22Rv1 (cell line): ENCODE measurements at regions not wholly inside any gene's neighbourhood (a gene's known extent, or its start where the extent isn't known, plus 50 kb on each side); places are given as distances from the start of the nearest gene placed in this dataset.
"Not testable (repeated sequence)": the region's sequence is repeated elsewhere in the genome, so short reads cannot be mapped to it uniquely, and the experiment has no call there.

Experiments used
- CTCF ChIP-seq: fragments of 450-650 bp; IDR thresholded peaks from 2 replicates; pipeline ENCODE4 v1.5.1; 2017; ENCODE audit warnings: mild to moderate bottlenecking
- ZFX ChIP-seq: fragments of 450-650 bp; IDR thresholded peaks from 2 replicates; pipeline ENCODE4 v1.6.1; 2017; ENCODE audit warnings: antibody characterized with exemption, borderline replicate concordance

GRCh38 chr1:149367472-149368044 lies 107.3 kb upstream of the NBPF19 start:
- not testable (repeated sequence) for TF ChIP-seq CTCF, ZFX
